Kidney (tissue), 13 donors: ENCODE measurements at regions not wholly inside any gene's neighbourhood (a gene's known extent, or its start where the extent isn't known, plus 50 kb on each side); places are given as distances from the start of the nearest gene placed in this dataset.
A peak's percentile ranks its signal among the peaks of the same experiment; 100 is the strongest.

ENCODE experiments used
- DNase-seq, 5 donors: peaks; one replicate each; pipeline ENCODE4 v3.0.0-alpha.2; 2013 to 2020
- FAIRE-seq: peaks from 2 replicates; lab custom pipeline; 2012; peaks lifted over from hg19 to GRCh38; lab: Jason Lieb, UNC
- H3K27ac ChIP-seq, 2 donors: one replicate each; pipeline ENCODE4 v1.7.0; 2013; ENCODE audit warnings: low read depth in 2 of 2, low read length in 2 of 2, inconsistent platforms in 1 of 2
- H3K27me3 ChIP-seq: one replicate; pipeline ENCODE4 v1.7.1; 2013; ENCODE audit warnings: low read length, inconsistent platforms; ENCODE audit not compliant: control insufficient read depth, insufficient read depth
- H3K36me3 ChIP-seq, 3 donors: one replicate each; pipeline versions ENCODE4 v1.7.0 to v1.7.1; 2013; ENCODE audit warnings: low read length in 3 of 3, control low read depth in 1 of 3, inconsistent platforms in 1 of 3; ENCODE audit not compliant: insufficient read depth in 3 of 3, control insufficient read depth in 2 of 3
- H3K4me1 ChIP-seq, 3 donors: one replicate each; pipeline versions ENCODE4 v1.7.0 to v1.7.1; 2013; ENCODE audit warnings: low read length in 3 of 3, inconsistent platforms in 1 of 3, low read depth in 1 of 3; ENCODE audit not compliant: control insufficient read depth in 2 of 3, insufficient read depth in 2 of 3
- H3K4me3 ChIP-seq, 3 donors: one replicate each; pipeline versions ENCODE4 v1.7.0 to v1.8.1; 2013; ENCODE audit warnings: low read length in 3 of 3, control low read depth in 1 of 3, inconsistent platforms in 1 of 3
- H3K9ac ChIP-seq, 3 donors: one replicate each; pipeline versions ENCODE4 v1.7.0 to v1.7.1; 2013; ENCODE audit warnings: low read length in 3 of 3, control low read depth in 1 of 3, inconsistent platforms in 1 of 3
- H3K9me3 ChIP-seq, 3 donors: one replicate each; pipeline versions ENCODE4 v1.7.0 to v1.7.1; 2013; ENCODE audit warnings: low read length in 3 of 3, control low read depth in 1 of 3, inconsistent platforms in 1 of 3; ENCODE audit not compliant: control insufficient read depth in 2 of 3, insufficient read depth in 1 of 3
- intact Hi-C: fragments of 100-400 bp; cut with DNase I; formaldehyde crosslinking; loops from one replicate; pipeline ENCODE4 v1.11.1; 2022
- TF ChIP-seq, protein P1 (sequence below): IDR thresholded peaks from 3 replicates; pipeline ENCODE4 v1.5.1; 2012; ENCODE audit warnings: mild to moderate bottlenecking, moderate library complexity, borderline replicate concordance; ENCODE audit not compliant: insufficient read depth; ENCODE audit errors: extremely low read depth
- donor health status: control.
- donor health status: control.
- donor health status: control.
- donor health status: control.
- donor health status: control.
- donor health status: DM: yes; HTN: yes; CAD: no.
- donor health status: Normal renal cell carcinoma (clear cell type).

DNA sequence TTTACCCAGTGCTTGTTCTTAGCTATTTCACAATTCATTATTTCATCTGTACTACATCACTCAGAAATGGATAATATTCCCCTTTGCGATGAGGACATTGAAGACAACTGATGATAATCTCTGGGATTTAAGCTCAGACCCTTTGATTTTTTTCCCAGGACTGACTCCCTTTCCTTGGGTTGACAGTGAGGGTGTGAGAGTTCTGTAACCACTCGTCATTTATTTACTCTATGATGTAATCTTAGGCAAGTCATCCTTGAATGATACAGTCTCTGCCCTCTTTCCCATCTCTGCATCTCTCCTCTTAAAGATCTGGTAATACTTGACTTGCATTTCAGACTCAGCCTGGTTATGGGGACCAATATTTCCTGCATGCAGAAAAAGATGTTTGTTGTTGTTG lies 1041.7 kb downstream of the AGBL1 start:
- H3K36me3 ChIP-seq = no peaks in the 10 kb centered on the region
- H3K9me3 ChIP-seq = peaks cover 0 to 3% (median 0%) of the 10 kb centered on the region in 3 donors
- FAIRE-seq (no peak), DNase-seq (no peak)
- no peak overlapping the region for H3K27ac ChIP-seq
- TF ChIP-seq, protein P1, sequence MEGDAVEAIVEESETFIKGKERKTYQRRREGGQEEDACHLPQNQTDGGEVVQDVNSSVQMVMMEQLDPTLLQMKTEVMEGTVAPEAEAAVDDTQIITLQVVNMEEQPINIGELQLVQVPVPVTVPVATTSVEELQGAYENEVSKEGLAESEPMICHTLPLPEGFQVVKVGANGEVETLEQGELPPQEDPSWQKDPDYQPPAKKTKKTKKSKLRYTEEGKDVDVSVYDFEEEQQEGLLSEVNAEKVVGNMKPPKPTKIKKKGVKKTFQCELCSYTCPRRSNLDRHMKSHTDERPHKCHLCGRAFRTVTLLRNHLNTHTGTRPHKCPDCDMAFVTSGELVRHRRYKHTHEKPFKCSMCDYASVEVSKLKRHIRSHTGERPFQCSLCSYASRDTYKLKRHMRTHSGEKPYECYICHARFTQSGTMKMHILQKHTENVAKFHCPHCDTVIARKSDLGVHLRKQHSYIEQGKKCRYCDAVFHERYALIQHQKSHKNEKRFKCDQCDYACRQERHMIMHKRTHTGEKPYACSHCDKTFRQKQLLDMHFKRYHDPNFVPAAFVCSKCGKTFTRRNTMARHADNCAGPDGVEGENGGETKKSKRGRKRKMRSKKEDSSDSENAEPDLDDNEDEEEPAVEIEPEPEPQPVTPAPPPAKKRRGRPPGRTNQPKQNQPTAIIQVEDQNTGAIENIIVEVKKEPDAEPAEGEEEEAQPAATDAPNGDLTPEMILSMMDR = no peak
- H3K27me3 ChIP-seq = no peaks in the 10 kb centered on the region
- H3K4me1 ChIP-seq = no peaks in the 10 kb centered on the region
- intact Hi-C loops = no loop called here
- no peak overlapping the region for H3K4me3 ChIP-seq
- no peak overlapping the region for H3K9ac ChIP-seq

DNA sequence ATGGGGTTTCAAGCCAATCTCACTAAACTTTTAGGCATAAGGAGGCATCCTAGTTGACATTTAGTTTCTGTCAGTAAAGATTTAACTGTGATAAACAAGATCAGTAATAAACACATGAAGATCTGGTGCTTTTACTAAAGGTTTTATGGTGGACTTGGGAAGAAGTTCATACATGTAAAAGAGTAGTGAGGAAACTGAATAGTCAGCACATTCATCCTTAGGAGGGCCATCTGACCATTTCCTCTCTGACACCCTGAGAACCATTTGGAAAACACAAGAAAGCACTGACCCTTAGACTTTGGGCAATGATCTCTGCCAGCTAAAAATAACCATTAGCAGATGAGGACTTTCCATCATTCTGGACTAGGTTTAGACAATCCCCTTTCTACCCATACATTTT lies 1040.9 kb downstream of the AGBL1 start:
- no peaks in the 10 kb centered on the region for H3K4me1 ChIP-seq
- no peak overlapping the region for H3K4me3 ChIP-seq
- H3K36me3 ChIP-seq = no peaks in the 10 kb centered on the region
- H3K27me3 ChIP-seq = no peaks in the 10 kb centered on the region
- TF ChIP-seq, protein P1 = no peak
- DNase-seq (no peak), FAIRE-seq (no peak)
- no peak overlapping the region for H3K27ac ChIP-seq
- intact Hi-C loops = no loop called here
- no peak overlapping the region for H3K9ac ChIP-seq
- H3K9me3 ChIP-seq = no peaks in the 10 kb centered on the region

DNA sequence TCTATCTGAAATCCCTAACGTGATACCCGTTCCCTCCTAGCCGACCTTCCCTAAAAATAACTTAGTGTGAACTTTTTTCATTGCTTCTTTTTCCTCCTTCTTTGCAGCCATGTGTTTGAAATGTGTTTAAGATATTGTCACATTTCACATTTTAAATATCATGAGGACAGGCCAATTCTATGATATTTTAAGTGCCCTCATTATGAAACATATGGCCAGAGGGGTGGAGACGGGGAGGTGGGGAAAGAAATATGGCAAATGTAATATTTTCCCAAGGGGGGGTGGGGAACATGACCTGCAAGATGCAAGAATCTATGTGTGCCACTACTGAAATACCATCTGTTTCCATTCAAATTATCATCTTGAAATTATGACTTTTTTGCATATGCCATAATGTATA lies 1039.2 kb downstream of the AGBL1 start:
- intact Hi-C loops = no loop called here
- H3K27me3 ChIP-seq = no peaks in the 10 kb centered on the region
- H3K27ac ChIP-seq = no peak overlapping the region
- H3K4me3 ChIP-seq = no peak overlapping the region
- TF ChIP-seq, protein P1 = no peak
- FAIRE-seq = no peak
- H3K4me1 ChIP-seq = no peaks in the 10 kb centered on the region
- no peaks in the 10 kb centered on the region for H3K36me3 ChIP-seq
- H3K9me3 ChIP-seq = no peaks in the 10 kb centered on the region
- DNase-seq = no peak
- no peak overlapping the region for H3K9ac ChIP-seq

DNA sequence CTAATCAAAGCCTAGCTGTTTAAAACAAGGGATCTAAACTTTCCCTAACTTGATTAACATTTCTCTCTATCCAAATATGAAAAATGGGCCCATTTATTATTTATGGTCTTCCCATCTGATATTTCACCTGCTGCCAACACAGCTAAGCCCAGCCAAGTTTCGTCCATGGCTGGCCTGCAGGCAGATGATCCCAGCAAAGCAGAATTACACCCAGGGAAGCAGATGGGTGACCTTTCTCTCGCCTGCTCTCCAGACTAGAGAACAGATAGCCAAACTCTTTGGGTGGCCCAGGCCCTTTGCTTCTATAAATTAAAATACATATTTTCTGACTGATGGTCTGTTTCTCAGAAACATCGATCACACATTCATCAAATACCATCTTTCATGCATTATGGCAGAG lies 1038.8 kb downstream of the AGBL1 start:
- TF ChIP-seq, protein P1 = no peak
- DNase-seq = peak in 2 of 5 donors; percentile 12 to 33
- intact Hi-C loops = no loop called here

More for the DNA sequence above, 1038.8 kb downstream of the AGBL1 start:
- Histone ChIP-seq H3K9ac (no peak overlapping the region), H3K4me3 (no peak overlapping the region), H3K36me3 (no peaks in the 10 kb centered on the region), H3K9me3 (no peaks in the 10 kb centered on the region), H3K4me1 (no peaks in the 10 kb centered on the region), H3K27me3 (no peaks in the 10 kb centered on the region), H3K27ac (no peak overlapping the region)
- no peak for FAIRE-seq
